ENCODE measurements at regions not wholly inside any gene's neighbourhood (a gene's known extent, or its start where the extent isn't known, plus 50 kb on each side); places are given as distances from the start of the nearest gene placed in this dataset.

DNA sequence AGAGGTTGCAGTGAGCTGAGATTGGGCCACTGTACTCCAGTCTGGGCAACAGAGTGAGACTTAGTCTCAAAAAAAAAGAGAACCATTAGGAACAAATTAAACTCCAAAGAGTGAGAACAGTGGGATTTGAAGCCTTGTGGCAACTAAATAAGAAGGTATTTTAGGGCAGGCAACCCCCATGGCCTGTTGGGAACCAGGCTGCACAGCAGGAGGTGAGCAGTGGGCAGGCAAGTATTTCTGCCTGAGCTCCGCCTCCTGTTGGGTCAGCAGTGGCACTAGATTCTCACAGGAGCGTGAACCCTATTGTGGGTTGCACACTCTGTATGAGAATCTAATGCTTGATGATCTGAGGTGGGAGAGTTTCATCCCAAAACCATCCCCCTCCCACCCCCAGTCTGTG is 57.6 kb upstream of the MED9 start:
- TF ChIP-seq, protein P1, sequence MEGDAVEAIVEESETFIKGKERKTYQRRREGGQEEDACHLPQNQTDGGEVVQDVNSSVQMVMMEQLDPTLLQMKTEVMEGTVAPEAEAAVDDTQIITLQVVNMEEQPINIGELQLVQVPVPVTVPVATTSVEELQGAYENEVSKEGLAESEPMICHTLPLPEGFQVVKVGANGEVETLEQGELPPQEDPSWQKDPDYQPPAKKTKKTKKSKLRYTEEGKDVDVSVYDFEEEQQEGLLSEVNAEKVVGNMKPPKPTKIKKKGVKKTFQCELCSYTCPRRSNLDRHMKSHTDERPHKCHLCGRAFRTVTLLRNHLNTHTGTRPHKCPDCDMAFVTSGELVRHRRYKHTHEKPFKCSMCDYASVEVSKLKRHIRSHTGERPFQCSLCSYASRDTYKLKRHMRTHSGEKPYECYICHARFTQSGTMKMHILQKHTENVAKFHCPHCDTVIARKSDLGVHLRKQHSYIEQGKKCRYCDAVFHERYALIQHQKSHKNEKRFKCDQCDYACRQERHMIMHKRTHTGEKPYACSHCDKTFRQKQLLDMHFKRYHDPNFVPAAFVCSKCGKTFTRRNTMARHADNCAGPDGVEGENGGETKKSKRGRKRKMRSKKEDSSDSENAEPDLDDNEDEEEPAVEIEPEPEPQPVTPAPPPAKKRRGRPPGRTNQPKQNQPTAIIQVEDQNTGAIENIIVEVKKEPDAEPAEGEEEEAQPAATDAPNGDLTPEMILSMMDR (IDR thresholded peaks at IDR 0.05), result no peak
- no peak for TF ChIP-seq POLR2A (IDR thresholded peaks at IDR 0.05)
